Islet precursor cell (in vitro differentiated cells): ENCODE measurements at regions not wholly inside any gene's neighbourhood (a gene's known extent, or its start where the extent isn't known, plus 50 kb on each side); places are given as distances from the start of the nearest gene placed in this dataset.
A peak's percentile ranks its signal among the peaks of the same experiment; 100 is the strongest.
"Not testable (repeated sequence)": the region's sequence is repeated elsewhere in the genome, so short reads cannot be mapped to it uniquely, and the experiment has no call there.

Experiments
- DNase-seq: peaks from one replicate; pipeline ENCODE4 v3.0.0-alpha.2; 2018

DNA sequence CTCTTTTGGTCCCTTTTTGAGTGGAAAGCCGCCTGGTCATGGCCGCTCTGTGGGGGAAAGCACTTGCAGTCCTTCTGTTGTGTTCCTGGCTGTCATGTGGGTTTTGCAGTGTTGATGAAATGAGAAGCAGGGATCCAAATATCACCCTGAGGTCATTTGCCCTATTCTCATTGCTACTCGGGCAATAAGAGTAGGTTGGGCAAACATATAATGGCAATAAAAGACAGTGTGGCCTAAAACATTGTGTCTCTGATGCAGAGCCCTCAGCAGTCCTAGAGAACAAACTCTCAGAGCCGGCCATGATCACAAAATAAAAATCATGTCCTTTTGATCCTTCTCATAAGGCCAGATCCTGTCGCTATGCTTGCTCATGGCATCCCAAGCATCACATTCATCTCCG lies 361.1 kb upstream of the KLF4 start:
- no peak for DNase-seq

DNA sequence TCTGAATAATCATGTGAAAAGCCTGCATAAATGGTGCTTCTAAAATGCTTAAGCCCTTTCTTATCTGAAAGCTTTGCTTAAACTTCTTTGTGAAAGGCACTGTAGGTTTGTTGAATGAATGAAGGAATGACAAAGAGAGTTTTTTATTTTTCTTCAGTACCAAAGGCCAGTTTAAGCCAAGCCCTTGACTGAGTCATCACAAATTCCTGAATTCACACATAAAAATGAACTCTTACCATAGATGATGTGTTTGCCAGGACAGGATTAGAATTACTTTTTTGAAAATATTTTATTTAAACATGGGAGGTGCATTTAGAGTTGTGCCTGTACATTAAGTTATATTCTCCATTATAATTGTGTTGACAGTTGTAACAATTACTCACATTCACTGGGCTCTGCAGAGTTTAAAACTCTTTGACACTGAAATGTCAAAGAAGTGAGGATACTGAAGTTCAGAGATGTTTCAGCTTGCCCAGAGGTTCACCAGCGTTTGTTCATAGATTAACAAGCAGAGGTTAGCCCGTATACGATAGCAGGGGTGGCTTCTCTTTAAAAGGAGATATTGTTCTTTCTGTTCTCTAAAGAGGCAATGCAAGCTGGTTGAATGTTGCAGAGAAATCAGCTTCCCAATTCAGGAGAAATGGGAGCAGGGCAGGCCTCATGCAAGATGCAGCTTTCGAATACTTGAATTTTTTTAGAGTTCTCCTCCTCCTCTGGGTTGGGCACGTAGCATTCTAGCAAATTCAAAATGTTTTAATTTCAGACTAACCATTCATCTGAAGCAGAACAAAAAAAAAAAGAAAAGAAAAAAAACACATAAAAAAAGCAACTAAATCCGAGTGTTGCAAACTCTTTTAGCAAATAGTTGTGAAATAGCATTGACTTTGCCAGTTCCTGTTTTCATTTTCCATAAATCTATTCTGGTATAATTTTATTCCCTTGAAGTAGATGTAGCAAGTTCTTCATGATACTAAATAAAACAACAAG lies 358.7 kb upstream of the KLF4 start:
- no peak for DNase-seq

DNA sequence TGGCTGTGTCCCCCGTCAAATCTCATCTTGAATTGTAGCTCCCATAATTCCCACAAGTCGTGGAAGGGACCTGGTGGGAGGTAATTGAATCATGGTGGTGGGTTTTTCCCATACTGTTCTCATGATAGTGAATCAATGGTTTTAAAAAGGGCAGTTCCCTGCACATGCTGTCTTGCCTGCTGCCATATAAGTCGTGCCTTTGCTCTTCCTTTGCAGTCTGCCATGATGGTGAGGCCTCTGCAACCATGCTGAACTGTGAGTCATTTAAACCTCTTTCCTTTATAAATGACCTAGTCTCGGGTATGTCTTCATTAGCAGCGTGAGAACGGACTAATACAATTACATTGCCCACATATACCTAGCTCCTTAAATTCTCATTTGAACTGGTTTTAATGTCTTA lies 353.0 kb upstream of the KLF4 start:
- DNase-seq, result no peak

DNA sequence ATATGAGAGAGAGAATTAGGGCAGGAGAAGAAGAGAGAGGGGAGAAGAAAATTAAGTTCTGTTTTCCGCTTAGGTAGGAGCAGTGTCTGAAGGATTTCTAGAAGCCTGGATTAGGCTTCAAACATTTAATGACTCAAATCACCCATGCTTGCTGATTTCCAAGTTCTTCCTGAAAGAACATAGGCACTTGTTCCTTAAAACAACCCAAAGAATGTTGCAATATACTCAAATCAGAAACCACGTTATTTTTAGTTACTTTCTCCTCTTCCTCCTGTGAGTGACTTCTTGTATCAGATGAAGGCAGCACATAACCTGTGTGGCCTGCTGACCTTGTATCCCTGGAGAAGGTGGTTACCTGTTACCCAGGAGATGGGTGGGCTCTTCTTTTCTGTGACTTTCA lies 351.5 kb upstream of the KLF4 start:
- DNase-seq, result no peak

DNA sequence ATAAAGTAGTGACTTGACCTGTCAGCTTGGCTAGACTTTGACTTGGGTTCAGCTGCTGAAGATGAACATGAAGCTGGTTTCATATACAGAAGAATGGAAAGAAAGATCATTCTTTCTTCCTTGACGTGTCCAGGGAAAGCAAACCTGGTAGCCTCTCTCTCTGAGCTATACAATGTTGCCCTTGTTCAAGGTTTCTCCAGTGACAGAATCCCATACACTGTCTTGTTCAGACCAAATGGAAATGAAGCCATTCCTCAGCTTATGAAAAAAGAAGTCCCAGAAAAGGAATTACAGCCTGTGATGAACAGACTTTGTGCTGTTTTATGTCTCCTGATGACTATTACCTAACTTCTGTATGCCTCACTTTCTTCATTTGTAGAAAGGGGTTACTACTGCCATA lies 349.8 kb upstream of the KLF4 start:
- DNase-seq, result no peak

DNA sequence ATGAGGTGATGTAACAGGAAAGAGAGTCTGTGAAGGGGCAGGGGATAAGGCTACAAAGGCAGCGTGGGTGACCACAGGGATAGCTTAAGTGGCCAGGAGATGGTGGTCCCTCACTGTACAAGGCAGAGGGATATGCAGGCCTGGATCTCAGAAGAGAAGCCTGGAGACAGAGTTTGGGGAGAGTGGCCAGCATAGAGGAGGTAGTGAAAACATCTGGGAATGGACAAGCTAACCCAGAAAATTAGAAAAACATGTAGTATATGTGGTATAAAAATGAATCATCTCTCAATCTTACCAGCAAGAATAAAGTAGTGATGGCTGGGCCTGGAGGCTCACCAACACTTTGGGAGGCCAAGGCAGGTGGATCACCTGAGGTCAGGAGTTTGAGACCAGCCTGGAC lies 349.2 kb upstream of the KLF4 start:
- no peak for DNase-seq

DNA sequence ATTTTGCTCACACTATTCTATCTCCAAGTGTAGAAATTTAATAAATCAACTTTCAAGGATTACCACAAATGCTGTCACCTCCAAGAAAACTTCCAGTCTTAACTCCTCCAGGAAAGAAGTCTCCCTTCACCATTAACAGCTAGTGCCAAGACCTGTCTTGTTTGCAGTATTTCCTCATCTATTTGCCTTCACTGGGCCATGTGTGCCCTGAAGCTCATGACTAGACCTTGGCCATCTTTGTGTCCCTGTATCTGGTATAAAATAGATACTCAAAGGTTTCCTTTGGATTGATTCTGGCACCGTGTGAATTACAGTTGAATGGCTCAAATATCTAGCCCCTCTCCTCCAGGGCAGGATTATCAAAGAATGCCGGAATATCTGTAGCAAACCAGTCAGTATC lies 346.7 kb upstream of the KLF4 start:
- no peak for DNase-seq

DNA sequence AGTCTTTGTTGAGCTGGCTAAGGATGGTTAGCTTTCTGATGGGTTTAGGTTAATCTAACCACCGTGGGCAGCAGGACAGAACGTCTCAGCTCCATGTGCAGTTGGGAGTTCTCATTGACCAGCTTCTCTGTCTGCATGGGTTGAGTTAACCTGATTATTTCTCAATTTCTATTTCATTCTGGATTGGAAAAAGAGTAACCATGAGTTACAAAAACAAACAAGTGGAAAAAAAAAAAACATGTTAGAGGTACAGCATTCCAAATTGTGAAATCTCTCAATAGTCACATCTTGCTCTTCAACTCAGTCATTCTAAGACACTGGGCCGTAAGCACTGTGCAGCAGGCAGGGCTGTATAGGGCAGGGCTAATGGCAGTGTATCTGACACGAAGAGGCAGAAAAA lies 343.7 kb upstream of the KLF4 start:
- DNase-seq, result no peak

DNA sequence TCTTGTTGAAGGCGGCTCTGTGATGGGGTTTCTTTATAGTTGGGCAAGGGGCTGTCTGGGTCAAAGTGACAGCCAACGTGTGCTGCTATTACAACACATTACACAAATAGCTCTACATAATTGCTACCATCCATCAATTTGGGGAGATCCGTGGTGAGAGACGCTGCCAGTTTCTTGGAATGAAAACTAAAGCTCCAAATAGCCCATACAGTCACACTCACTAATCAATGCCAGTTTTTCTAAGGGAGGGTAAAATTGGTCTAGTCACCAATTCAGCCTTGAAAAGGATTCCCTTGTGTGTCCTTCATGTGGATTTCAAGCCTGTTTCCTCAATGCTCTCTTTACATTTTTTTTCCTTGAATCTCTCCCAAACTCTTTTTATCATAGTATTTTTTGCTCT lies 343.3 kb upstream of the KLF4 start:
- no peak for DNase-seq

- DNase-seq, result no peak
Observed at GRCh38 chr9:107830479-107830878, 340.9 kb upstream of the KLF4 start.

- DNase-seq, result no peak
Observed at GRCh38 chr9:107827884-107828283, 338.3 kb upstream of the KLF4 start.

- DNase-seq, result no peak
Observed at GRCh38 chr9:107827304-107827703, 337.7 kb upstream of the KLF4 start.

GRCh38 chr9:107826688-107826983 lies 337.1 kb upstream of the KLF4 start:
- DNase-seq, result not testable (repeated sequence)

- DNase-seq, result no peak
Observed at GRCh38 chr9:107824556-107824955, 335.0 kb upstream of the KLF4 start.

DNA sequence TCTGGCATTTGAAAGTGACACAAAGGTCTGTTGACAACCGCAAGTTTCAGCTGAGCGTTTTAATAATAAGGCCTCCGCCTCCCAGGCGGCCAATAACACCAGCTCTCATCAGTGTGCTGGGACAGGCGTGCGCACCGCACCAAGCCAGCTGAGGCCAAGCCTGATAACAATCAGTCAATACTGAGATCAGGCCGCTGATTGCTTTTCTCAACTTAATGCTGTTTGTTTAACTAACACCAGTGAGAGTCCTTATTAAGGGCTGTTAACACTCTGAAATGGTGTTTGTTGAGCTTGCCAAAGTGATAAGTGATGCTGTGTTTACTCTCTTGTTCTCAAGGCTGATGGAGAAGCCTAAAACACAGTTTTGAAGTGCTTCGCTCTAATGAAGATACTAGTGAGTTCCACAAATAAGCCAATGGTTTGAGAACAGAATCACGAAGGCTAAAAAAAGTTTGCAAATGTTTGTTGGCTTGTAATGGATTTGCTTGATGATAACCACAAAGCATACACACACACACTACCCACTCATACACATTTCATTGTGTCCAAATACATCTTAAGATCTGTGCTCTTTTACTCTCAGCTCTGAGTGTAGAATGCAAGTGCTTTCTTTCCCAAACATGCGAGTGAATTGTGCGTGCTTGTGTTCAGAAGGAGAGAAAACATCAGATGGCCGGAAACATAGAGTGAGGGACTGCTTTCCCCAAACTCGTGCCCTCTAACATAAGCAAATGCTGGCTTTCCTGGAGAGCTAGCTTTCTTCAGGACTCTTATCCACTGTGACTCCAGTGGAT lies 330.4 kb upstream of the KLF4 start:
- no peak for DNase-seq

DNA sequence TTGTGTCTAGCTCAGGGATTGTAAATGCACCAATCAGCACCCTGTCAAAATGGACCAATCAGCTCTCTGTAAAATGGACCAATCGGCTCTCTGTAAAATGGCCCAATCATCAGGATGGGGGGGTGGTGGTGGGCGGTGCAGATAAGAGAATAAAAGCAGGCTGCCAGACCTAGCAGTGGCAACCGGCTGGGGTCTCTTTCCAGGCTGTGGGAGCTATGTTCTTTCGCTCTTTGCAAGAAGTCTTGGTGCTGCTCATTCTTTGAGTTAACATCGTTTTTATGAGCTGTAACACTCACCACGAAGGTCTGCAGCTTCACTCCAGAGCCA lies 328.9 kb upstream of the KLF4 start:
- not testable (repeated sequence) for DNase-seq

- DNase-seq, result not testable (repeated sequence)
Observed at GRCh38 chr9:107817595-107818502, 328.3 kb upstream of the KLF4 start.

- no peak for DNase-seq
Observed at GRCh38 chr9:107816561-107817021, 327.0 kb upstream of the KLF4 start.

DNA sequence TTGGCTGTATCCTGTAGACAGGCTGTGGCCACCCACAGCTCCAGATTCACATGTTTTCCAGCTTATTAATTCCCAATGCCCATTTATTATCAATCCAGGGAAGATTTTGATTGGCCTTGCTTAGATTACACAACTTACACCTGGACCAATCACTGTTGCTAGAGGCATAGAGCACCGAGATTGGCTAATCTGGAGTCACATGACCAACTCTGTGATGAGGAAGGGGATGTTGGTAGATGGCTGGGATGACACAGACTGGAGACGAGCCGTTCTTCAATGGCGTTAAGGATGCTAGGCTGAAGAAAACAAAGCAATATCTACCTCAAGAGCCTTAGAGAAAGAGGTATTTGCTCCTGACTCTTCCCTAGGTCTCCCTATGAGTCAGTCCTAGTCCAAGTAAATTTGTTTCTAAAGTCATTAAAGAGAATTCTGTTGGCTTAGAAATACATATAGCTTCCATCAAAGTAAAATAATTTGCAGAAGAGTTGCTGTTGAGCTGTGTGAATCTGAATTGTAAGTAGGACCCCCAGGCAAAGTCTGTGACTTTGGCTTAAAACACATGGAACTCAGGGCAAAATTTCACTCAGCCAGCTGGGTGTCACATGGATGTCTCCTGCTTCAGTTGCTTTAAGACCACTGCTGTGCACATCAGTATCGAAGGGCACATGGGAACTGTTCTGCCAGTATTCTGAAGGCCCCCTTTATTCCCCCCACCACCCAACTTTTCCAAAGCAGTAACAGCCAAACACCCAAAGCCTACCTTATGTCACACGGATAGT lies 326.4 kb upstream of the KLF4 start:
- DNase-seq, result no peak

GRCh38 chr9:107813287-107813686 lies 323.7 kb upstream of the KLF4 start:
- DNase-seq, result no peak

DNA sequence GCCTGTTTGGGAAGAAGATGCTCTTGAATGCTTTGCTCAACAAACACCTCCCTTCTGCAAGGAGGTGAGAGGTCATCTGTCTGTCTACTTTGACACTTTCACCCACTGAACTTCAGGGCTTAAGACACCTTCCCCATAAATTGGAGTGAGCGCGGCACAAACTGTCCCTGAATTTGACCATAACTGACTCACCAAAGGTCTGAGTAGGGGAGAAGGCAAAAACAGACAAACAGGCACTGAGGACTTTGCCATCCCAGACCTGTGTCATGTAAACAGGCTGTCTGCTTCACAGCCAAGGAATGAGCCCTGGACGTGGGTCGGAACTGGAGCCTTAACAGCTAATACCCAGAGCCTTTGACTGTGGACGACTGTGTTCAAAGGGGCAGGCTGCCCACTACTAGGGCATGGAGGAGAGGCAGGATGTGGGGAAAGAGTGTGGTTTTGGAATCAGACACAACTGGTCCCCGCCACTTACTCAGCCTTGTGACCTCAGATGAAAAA lies 320.9 kb upstream of the KLF4 start:
- peak; percentile 60 for DNase-seq

DNA sequence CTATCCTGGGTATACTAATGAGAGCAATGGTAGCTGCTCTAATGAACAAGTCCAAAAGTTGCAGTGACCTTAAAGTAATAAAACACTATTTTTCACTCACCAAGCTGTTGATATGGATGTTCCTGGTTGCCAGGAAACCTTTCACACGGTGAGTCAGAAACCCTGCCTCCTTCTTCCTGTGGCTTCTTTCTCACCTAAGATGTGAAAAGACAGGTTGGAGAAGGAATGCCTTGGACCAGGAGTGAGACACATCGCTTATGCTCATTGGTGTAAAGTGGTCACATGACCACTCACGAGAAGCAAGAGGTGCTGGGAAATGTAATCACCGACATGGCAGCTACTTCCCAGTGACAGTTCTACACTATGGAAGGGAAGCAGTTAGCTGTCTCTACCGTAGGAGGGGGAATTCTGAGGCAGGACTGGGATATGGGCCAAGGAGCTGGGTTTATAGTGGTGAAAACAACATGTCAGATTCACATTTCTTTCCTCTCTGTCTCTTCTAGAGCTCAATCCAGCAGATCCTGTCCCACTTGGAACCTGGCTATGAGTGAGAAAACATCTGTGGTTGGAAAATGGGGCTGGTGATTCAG lies 320.4 kb upstream of the KLF4 start:
- no peak for DNase-seq
